ENCODE measurements at regions not wholly inside any gene's neighbourhood (a gene's known extent, or its start where the extent isn't known, plus 50 kb on each side); places are given as distances from the start of the nearest gene placed in this dataset.

DNA sequence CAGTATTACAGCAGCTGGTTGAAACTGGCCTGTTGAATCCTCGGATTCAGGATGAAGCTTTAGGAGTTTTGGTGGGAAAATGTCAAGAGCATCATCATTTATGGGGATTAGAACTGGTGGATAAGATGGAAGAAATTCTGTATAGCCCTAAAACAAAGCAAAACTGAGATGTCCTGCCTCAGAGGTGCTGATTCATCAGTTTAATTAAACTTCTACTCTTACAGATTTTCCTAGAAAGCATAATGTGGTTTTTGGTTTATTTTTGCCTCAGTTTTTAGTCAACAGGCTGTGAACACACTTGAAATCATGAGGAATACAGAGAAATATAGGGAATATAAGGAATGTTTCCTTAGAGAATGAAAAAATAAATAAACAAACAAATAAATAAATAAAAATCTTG, 228.7 kb upstream of the POU3F2 start:
- TF ChIP-seq NFIC (IDR thresholded peaks at IDR 0.05; ENCODE audit: borderline replicate concordance) = no peak
- ChIA-PET POLR2A (no interaction called here), CTCF (no interaction called here)
- Histone ChIP-seq H3K27me3 (ENCODE audit: insufficient read depth) (no peaks in the 10 kb centered on the region), H3K79me2 (ENCODE audit: insufficient read depth) (no peaks in the 10 kb centered on the region), H4K20me1 (ENCODE audit: insufficient read depth) (no peaks in the 10 kb centered on the region), H2AFZ (ENCODE audit: low read depth) (no peak overlapping the region), H3K4me2 (no peak overlapping the region), H3K9me3 (no peaks in the 10 kb centered on the region), H3K4me3 (ENCODE audit: low read depth in 2 of 2, low read length in 1 of 2) (no peak overlapping the region), H3K36me3 (replicated peaks in 1 of 2; ENCODE audit: control insufficient read depth in 1 of 2, insufficient read depth in 2 of 2, low read length in 1 of 2) (no peaks in the 10 kb centered on the region), H3K9me2 (no peaks in the 10 kb centered on the region), H3F3A (replicated peaks; ENCODE audit: insufficient read depth) (no peaks in the 10 kb centered on the region), H3K4me1 (ENCODE audit: control insufficient read depth in 1 of 2, insufficient read depth in 2 of 2, low read depth in 1 of 2, low read length in 1 of 2) (no peaks in the 10 kb centered on the region), H3K27ac (ENCODE audit: low read depth in 2 of 2, low read length in 1 of 2) (no peak overlapping the region), H3K9ac (no peak overlapping the region)
- DNase-seq = no peak
- 20% methylated on average over 1 of the region's 1 CpG for WGBS (ENCODE audit: low lambda C conversion rate)

GRCh38 chr6:98627129-98627775, 207.1 kb upstream of the POU3F2 start:
- Histone ChIP-seq H3K4me2 (no peak overlapping the region), H3K9me3 (no peaks in the 10 kb centered on the region), H3K9ac (no peak overlapping the region), H3K27me3 (ENCODE audit: insufficient read depth) (no peaks in the 10 kb centered on the region), H3K27ac (ENCODE audit: low read depth in 2 of 2, low read length in 1 of 2) (no peak overlapping the region), H3K4me1 (ENCODE audit: control insufficient read depth in 1 of 2, insufficient read depth in 2 of 2, low read depth in 1 of 2, low read length in 1 of 2) (no peaks in the 10 kb centered on the region), H3K79me2 (ENCODE audit: insufficient read depth) (no peaks in the 10 kb centered on the region), H3K9me2 (no peaks in the 10 kb centered on the region), H3F3A (replicated peaks; ENCODE audit: insufficient read depth) (no peaks in the 10 kb centered on the region), H4K20me1 (ENCODE audit: insufficient read depth) (no peaks in the 10 kb centered on the region), H3K4me3 (ENCODE audit: low read depth in 2 of 2, low read length in 1 of 2) (no peak overlapping the region), H2AFZ (ENCODE audit: low read depth) (no peak overlapping the region), H3K36me3 (replicated peaks in 1 of 2; ENCODE audit: control insufficient read depth in 1 of 2, insufficient read depth in 2 of 2, low read length in 1 of 2) (no peaks in the 10 kb centered on the region)
- no peak for DNase-seq
- WGBS (ENCODE audit: low lambda C conversion rate) = 47% methylated on average over 4 of the region's 4 CpGs
- ChIA-PET CTCF (interaction anchor here (1.7 kb wide), 1 partner anchor 19 kb away, joined by 4 read pairs; no protein-coding TSS in a partner anchor), POLR2A (no interaction called here)
- TF ChIP-seq SIN3A (IDR thresholded peaks at IDR 0.05; ENCODE audit: borderline replicate concordance, low read depth, low read length) (no peak), RCOR1 (IDR thresholded peaks at IDR 0.05; ENCODE audit: low read length) (no peak), SMC3 (IDR thresholded peaks at IDR 0.05; ENCODE audit: low read depth, low read length) (no peak), MAX (IDR thresholded peaks at IDR 0.05; ENCODE audit: low read depth) (no peak), GATA2 (CRISPR knock-in tag; IDR thresholded peaks at IDR 0.05) (no peak), POLR2AphosphoS5 (IDR thresholded peaks at IDR 0.05; ENCODE audit: low read depth, low read length) (no peak), PBX3 (IDR thresholded peaks at IDR 0.05) (no peak), NFIC (IDR thresholded peaks at IDR 0.05; ENCODE audit: borderline replicate concordance) (no peak), TEAD4 (IDR thresholded peaks at IDR 0.05; ENCODE audit: borderline replicate concordance, insufficient read depth) (no peak), FOXJ3 (CRISPR knock-in tag; IDR thresholded peaks at IDR 0.05) (no peak), FOXM1 (IDR thresholded peaks at IDR 0.05; ENCODE audit: low read depth) (no peak), JUND (IDR thresholded peaks at IDR 0.05) (no peak), USF1 (IDR thresholded peaks at IDR 0.05; ENCODE audit: borderline replicate concordance, low read depth) (no peak)
- TF ChIP-seq, protein P1, sequence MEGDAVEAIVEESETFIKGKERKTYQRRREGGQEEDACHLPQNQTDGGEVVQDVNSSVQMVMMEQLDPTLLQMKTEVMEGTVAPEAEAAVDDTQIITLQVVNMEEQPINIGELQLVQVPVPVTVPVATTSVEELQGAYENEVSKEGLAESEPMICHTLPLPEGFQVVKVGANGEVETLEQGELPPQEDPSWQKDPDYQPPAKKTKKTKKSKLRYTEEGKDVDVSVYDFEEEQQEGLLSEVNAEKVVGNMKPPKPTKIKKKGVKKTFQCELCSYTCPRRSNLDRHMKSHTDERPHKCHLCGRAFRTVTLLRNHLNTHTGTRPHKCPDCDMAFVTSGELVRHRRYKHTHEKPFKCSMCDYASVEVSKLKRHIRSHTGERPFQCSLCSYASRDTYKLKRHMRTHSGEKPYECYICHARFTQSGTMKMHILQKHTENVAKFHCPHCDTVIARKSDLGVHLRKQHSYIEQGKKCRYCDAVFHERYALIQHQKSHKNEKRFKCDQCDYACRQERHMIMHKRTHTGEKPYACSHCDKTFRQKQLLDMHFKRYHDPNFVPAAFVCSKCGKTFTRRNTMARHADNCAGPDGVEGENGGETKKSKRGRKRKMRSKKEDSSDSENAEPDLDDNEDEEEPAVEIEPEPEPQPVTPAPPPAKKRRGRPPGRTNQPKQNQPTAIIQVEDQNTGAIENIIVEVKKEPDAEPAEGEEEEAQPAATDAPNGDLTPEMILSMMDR (IDR thresholded peaks at IDR 0.05) = no peak
- TF ChIP-seq, protein P2, sequence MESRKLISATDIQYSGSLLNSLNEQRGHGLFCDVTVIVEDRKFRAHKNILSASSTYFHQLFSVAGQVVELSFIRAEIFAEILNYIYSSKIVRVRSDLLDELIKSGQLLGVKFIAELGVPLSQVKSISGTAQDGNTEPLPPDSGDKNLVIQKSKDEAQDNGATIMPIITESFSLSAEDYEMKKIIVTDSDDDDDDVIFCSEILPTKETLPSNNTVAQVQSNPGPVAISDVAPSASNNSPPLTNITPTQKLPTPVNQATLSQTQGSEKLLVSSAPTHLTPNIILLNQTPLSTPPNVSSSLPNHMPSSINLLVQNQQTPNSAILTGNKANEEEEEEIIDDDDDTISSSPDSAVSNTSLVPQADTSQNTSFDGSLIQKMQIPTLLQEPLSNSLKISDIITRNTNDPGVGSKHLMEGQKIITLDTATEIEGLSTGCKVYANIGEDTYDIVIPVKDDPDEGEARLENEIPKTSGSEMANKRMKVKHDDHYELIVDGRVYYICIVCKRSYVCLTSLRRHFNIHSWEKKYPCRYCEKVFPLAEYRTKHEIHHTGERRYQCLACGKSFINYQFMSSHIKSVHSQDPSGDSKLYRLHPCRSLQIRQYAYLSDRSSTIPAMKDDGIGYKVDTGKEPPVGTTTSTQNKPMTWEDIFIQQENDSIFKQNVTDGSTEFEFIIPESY (IDR thresholded peaks at IDR 0.05; ENCODE audit: borderline replicate concordance, low read depth) = no peak
- TF ChIP-seq, protein P3, sequence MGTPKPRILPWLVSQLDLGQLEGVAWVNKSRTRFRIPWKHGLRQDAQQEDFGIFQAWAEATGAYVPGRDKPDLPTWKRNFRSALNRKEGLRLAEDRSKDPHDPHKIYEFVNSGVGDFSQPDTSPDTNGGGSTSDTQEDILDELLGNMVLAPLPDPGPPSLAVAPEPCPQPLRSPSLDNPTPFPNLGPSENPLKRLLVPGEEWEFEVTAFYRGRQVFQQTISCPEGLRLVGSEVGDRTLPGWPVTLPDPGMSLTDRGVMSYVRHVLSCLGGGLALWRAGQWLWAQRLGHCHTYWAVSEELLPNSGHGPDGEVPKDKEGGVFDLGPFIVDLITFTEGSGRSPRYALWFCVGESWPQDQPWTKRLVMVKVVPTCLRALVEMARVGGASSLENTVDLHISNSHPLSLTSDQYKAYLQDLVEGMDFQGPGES (IDR thresholded peaks at IDR 0.05; ENCODE audit: low read depth, low read length) = no peak
